GM12801 (cell line): ENCODE measurements at regions not wholly inside any gene's neighbourhood (a gene's known extent, or its start where the extent isn't known, plus 50 kb on each side); places are given as distances from the start of the nearest gene placed in this dataset.

Experiments used
- CTCF ChIP-seq: IDR thresholded peaks from one replicate; pipeline ENCODE4 v1.5.1; 2011; ENCODE audit warnings: control low read depth; ENCODE audit not compliant: insufficient read length; ENCODE audit errors: extremely low read depth

- TF ChIP-seq CTCF: no peak
These were observed 100.1 kb upstream of the ARL4C start for GRCh38 chr2:234596696-234597575.

GRCh38 chr2:234595829-234596228, 98.9 kb upstream of the ARL4C start:
- TF ChIP-seq CTCF: no peak

- no peak for TF ChIP-seq CTCF
These were observed 97.8 kb upstream of the ARL4C start for GRCh38 chr2:234594715-234595114.

- TF ChIP-seq CTCF: no peak
These were observed 96.8 kb upstream of the ARL4C start for GRCh38 chr2:234593636-234594035.

GRCh38 chr2:234592541-234592940, 95.7 kb upstream of the ARL4C start:
- TF ChIP-seq CTCF: no peak

GRCh38 chr2:234590076-234590475, 93.2 kb upstream of the ARL4C start:
- no peak for TF ChIP-seq CTCF

- no peak for TF ChIP-seq CTCF
These were observed 91.2 kb upstream of the ARL4C start for GRCh38 chr2:234588054-234588430.
